ENCODE measurements at regions not wholly inside any gene's neighbourhood (a gene's known extent, or its start where the extent isn't known, plus 50 kb on each side); places are given as distances from the start of the nearest gene placed in this dataset.

- TF ChIP-seq POLR2A (IDR thresholded peaks at IDR 0.05; ENCODE audit: low read length) (no peak), GATA1 (IDR thresholded peaks at IDR 0.05; ENCODE audit: low read depth, low read length) (no peak)
These were observed 76.0 kb upstream of the FAM20C start for GRCh38 chr7:116188-116981.
